ENCODE measurements at regions not wholly inside any gene's neighbourhood (a gene's known extent, or its start where the extent isn't known, plus 50 kb on each side); places are given as distances from the start of the nearest gene placed in this dataset.
"Not testable (repeated sequence)": the region's sequence is repeated elsewhere in the genome, so short reads cannot be mapped to it uniquely, and the experiment has no call there.

DNA sequence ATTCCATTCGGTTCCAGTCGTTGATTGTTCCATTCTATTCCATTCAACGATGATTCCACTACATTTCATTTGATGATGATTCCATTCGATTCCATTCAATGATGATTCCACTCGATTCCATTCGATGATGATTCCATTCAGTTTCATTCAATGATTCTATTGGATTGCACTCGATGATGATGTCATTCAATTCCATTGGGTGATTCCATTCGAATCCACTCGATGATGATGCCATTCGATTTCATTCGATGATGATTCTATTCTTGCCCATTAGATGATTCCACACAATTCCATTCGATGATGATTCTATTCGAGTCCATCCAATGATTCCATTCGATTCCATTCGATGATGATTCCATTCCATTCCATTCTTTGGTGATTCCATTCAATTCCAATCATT, 1283.7 kb downstream of the TP53TG3F start:
- no peak overlapping the region for H3K4me2 ChIP-seq
- no peak overlapping the region for H3K27ac ChIP-seq
- H3K4me1 ChIP-seq = no peaks in the 10 kb centered on the region
- H4K20me1 ChIP-seq = no peaks in the 10 kb centered on the region
- H3K27me3 ChIP-seq = no peaks in the 10 kb centered on the region
- no peak overlapping the region for H3K9ac ChIP-seq
- no peaks in the 10 kb centered on the region for H3K36me3 ChIP-seq
- peaks cover 78 to 82% (median 80%) of the 10 kb centered on the region in 11 experiments for H3K9me3 ChIP-seq (replicated peaks in 1 of 11)
- no peak overlapping the region; a peak in 1 of 20 replicates for H3K4me3 ChIP-seq
- TF ChIP-seq Cebpa-rat (IDR thresholded peaks at IDR 0.05) = no peak

DNA sequence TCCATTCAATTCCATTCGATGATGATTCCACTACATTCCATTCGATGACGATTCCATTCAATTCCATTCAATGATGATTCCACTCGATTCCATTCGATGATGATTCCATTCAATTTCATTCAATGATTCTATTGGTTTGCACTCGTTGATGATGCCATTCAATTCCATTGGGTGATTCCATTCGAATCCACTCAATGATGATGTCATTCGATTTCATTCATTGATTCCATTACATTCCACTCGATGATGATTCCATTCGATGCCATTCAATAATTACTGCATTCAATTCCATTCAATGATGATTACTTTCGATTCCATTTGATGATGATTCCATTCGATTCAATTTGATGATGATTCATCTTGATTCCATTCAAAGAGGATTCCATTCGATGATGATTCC, 1299.4 kb downstream of the TP53TG3F start:
- Histone ChIP-seq H4K20me1 (no peaks in the 10 kb centered on the region), H3K4me2 (no peak overlapping the region), H3K27ac (no peak overlapping the region), H3K9me3 (replicated peaks in 1 of 11) (peaks cover 97 to 100% (median 100%) of the 10 kb centered on the region in 11 experiments), H3K4me3 (no peak overlapping the region), H3K4me1 (no peaks in the 10 kb centered on the region), H3K36me3 (no peaks in the 10 kb centered on the region), H3K27me3 (no peaks in the 10 kb centered on the region), H3K9ac (no peak overlapping the region)
- TF ChIP-seq Cebpa-rat (IDR thresholded peaks at IDR 0.05) = no peak

GRCh38 chr16:34791835-34792234, 1332.4 kb downstream of the TP53TG3F start:
- not testable (repeated sequence) for H3K9ac ChIP-seq; H3K4me3 ChIP-seq; H3K27me3 ChIP-seq; H3K4me2 ChIP-seq; H3K4me1 ChIP-seq; H3K36me3 ChIP-seq; H4K20me1 ChIP-seq; H3K9me3 ChIP-seq (replicated peaks in 1 of 11); H3K27ac ChIP-seq

- H3K4me3 ChIP-seq = no peak overlapping the region
- no peak overlapping the region for H3K4me2 ChIP-seq
Observed at GRCh38 chr16:34801875-34802274, 1342.5 kb downstream of the TP53TG3F start.

GRCh38 chr16:34802396-34802795, 1343.0 kb downstream of the TP53TG3F start:
- Histone ChIP-seq H4K20me1 (no peaks in the 10 kb centered on the region), H3K4me3 (no peak overlapping the region), H3K9me3 (replicated peaks in 1 of 11) (peaks cover 21 to 31% (median 29%) of the 10 kb centered on the region in 11 experiments), H3K4me1 (no peaks in the 10 kb centered on the region), H3K36me3 (no peaks in the 10 kb centered on the region), H3K27ac (no peak overlapping the region), H3K4me2 (no peak overlapping the region), H3K9ac (no peak overlapping the region), H3K27me3 (no peaks in the 10 kb centered on the region)
- no peak for TF ChIP-seq Cebpa-rat (IDR thresholded peaks at IDR 0.05)

More at GRCh38 chr16:34801875-34802274, 1342.5 kb downstream of the TP53TG3F start:
- no peaks in the 10 kb centered on the region for H3K4me1 ChIP-seq
- H3K9ac ChIP-seq = no peak overlapping the region
- H3K36me3 ChIP-seq = no peaks in the 10 kb centered on the region
- H3K27me3 ChIP-seq = no peaks in the 10 kb centered on the region
- no peak overlapping the region for H3K27ac ChIP-seq
- H4K20me1 ChIP-seq = no peaks in the 10 kb centered on the region
- no peak for TF ChIP-seq Cebpa-rat (IDR thresholded peaks at IDR 0.05)
- peaks cover 21 to 31% (median 29%) of the 10 kb centered on the region in 11 experiments for H3K9me3 ChIP-seq (replicated peaks in 1 of 11)

DNA sequence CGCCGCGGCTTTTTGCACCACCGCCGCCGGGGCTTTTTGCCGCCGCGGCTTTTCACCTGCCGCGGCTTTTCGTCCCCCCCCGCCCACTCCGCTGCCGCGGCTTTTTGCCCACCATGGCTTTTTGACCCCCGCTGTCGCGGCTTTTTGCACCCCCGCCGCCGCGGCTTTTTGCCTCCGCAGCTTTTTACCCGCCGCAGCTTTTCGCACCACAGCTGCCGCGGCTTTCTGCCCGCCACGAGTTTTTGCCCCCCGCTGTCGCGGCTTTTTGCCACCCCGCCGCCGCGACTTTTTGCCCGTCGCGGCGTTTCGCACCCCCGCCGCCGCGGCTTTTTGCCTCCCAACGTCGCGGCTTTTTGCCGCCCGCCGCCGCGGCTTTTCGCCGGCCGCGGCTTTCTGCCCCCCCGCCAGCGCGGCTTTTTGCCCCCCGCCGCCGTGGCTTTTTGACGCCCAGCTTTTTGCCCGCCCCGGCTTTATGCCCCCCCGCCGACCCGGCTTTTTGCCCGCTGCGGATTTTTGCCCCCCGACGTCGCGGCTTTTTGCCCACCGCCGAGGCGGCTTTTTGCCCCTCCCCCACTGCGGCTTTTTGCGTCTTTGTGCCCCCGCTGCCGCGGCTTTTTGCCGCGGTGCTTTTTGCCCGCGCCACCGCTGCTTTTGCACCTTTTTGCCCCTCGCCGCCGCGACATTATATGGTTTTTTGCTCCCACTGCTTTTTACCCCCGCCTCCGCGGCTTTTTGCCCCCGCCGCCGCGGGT, 1343.6 kb downstream of the TP53TG3F start:
- no peak overlapping the region for H3K27ac ChIP-seq
- H3K27me3 ChIP-seq = no peaks in the 10 kb centered on the region
- peaks cover 21 to 31% (median 29%) of the 10 kb centered on the region in 11 experiments for H3K9me3 ChIP-seq (replicated peaks in 1 of 11)
- no peak for TF ChIP-seq Cebpa-rat (IDR thresholded peaks at IDR 0.05)
- H3K4me3 ChIP-seq = no peak overlapping the region; a peak in 1 of 20 replicates
- no peaks in the 10 kb centered on the region for H3K36me3 ChIP-seq
- no peak overlapping the region for H3K9ac ChIP-seq
- no peak overlapping the region for H3K4me2 ChIP-seq
- no peaks in the 10 kb centered on the region for H4K20me1 ChIP-seq
- no peaks in the 10 kb centered on the region for H3K4me1 ChIP-seq

DNA sequence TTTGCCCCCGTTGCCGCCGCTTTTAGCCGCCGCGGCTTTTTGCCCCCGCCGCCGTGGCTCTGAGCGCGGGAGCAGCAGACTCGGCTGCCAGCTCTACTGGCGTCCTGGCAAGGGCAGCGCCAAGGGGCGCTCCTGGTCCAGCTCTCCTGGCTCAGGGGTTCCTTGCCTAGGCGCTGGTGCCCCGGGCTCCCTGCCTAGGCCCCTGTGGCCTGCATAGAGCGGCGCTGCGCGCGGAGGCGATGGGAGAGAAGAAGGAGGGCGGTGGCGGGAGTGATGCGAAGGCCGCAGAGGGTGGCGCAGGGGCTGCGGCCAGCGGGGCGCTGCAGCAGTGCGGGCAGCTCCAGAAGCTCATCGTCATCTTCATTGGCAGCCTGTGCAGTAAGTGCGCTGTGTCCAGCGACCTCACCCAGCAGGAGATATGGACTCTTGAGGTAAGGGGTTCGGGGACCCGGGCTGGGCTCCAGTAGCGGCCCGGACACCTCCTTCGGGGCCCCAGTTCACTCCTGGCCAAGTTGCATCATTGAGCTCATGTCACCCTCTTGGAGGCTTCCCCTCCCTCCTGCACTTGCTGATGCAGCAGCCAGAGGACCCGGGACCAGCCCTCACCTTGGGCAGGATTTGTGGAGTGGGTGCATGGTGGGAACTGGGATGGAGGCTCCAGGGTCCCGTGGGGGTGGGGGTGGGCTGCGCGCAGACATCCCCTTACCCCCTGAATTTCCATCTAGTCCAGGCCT, 1344.4 kb downstream of the TP53TG3F start:
- H3K9ac ChIP-seq = no peak overlapping the region
- no peaks in the 10 kb centered on the region for H3K36me3 ChIP-seq
- H3K4me2 ChIP-seq = no peak overlapping the region
- H3K27me3 ChIP-seq = no peaks in the 10 kb centered on the region
- peak overlapping the region in 1 of 10 experiments; percentile 5; a peak in 1 of 20 replicates for H3K4me3 ChIP-seq
- no peak overlapping the region for H3K27ac ChIP-seq
- H3K9me3 ChIP-seq (replicated peaks in 1 of 11) = peaks cover 21 to 31% (median 29%) of the 10 kb centered on the region in 11 experiments
- no peaks in the 10 kb centered on the region for H3K4me1 ChIP-seq
- H4K20me1 ChIP-seq = no peaks in the 10 kb centered on the region
- TF ChIP-seq Cebpa-rat (IDR thresholded peaks at IDR 0.05) = no peak

DNA sequence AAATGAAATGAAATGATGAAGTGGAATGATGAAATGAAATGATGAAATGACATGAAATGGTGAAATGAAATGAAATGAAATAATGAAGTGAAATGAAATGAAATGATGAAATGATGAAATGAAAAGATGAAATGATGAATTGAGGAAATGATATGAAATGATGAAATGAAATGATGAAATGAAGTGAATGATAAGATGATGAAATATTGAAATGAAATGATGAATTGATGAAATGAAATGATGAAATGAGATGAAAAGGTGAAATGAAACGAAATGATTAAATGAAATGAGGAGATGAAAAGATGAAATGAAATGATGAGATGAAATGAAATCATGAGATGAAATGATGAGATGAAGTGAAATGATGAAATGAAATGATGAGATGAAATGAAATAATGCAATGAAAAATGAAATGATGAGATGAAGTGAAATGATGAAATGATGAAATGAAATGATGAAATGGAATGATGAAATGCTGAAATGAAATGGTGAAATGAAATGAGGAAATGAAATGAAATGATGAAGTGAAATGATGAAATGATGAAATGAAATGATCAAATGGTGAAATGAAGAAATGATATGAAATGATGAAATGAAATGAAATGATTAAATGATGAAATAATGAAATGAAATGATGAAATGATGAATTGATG, 1347.7 kb downstream of the TP53TG3F start:
- not testable (repeated sequence) for H3K4me1 ChIP-seq, H3K4me2 ChIP-seq, H3K9ac ChIP-seq, H3K4me3 ChIP-seq, H3K27ac ChIP-seq, H4K20me1 ChIP-seq, H3K27me3 ChIP-seq, H3K36me3 ChIP-seq
- peaks cover 21 to 26% (median 25%) of the 10 kb centered on the region in 11 experiments for H3K9me3 ChIP-seq (replicated peaks in 1 of 11)

GRCh38 chr16:34807844-34808243, 1348.4 kb downstream of the TP53TG3F start:
- H3K27me3 ChIP-seq, H3K36me3 ChIP-seq, H3K27ac ChIP-seq, H3K4me2 ChIP-seq, H3K4me3 ChIP-seq, H3K4me1 ChIP-seq, H3K9ac ChIP-seq, H4K20me1 ChIP-seq: not testable (repeated sequence)
- peaks cover 16 to 19% (median 18%) of the 10 kb centered on the region in 11 experiments for H3K9me3 ChIP-seq (replicated peaks in 1 of 11)

DNA sequence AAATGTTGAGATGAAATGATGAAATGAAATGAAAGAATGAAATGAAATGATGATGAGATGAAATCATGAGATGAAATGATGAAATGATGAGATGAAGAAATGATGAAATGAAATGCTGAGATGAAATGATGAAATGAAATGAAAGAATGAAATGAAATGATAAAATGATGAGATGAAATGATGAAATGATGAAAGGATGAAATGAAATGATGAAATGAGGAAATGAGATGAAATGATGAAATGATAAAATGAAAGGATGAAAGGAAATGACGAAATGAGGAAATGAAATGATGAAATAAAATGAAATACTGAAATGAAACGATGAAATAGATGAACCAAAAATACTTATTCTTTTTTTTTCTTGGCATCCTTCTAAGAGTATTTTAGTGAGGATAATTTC, 1349.1 kb downstream of the TP53TG3F start:
- not testable (repeated sequence) for H3K36me3 ChIP-seq, H3K27me3 ChIP-seq, H3K4me2 ChIP-seq, H3K4me1 ChIP-seq, H3K4me3 ChIP-seq, H3K9ac ChIP-seq, H3K27ac ChIP-seq, H4K20me1 ChIP-seq
- peaks cover 9 to 12% (median 11%) of the 10 kb centered on the region in 11 experiments for H3K9me3 ChIP-seq (replicated peaks in 1 of 11)
